ENCODE measurements at regions not wholly inside any gene's neighbourhood (a gene's known extent, or its start where the extent isn't known, plus 50 kb on each side); places are given as distances from the start of the nearest gene placed in this dataset.

DNA sequence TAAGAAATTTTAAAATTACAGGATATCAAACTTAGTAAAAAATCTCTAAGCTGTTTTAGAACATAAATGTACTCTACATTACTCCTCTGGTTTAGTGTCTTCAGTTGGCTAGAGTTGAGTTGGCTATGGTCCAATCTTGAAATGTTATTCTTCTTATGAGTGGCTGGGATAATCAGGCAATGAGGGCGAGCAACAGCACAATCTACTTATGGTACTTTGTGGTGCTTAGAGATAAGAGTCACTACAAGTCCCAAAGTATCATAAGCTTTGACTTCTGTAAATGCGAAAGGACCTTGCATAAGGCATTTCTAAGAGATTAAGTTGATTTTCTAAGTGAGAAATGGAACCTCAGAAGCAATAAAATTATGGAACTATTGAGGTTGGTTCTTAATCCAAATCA, 361.7 kb downstream of the GPD2 start:
- no peak overlapping the region for H3K9ac ChIP-seq (ENCODE audit: low read length in 2 of 2)
- H3K4me1 ChIP-seq (ENCODE audit: control insufficient read depth, insufficient read depth, low read length) = no peaks in the 10 kb centered on the region
- H3K36me3 ChIP-seq (ENCODE audit: control insufficient read depth in 2 of 2, insufficient read depth in 2 of 2, low read length in 2 of 2) = no peaks in the 10 kb centered on the region
- no peak overlapping the region for H3K4me3 ChIP-seq (ENCODE audit: low read length in 2 of 2)
- H3K27me3 ChIP-seq (ENCODE audit: control insufficient read depth in 1 of 2, insufficient read depth in 2 of 2, low read length in 2 of 2) = no peaks in the 10 kb centered on the region
- H3K27ac ChIP-seq (ENCODE audit: low read length) = no peak overlapping the region
- H3K9me3 ChIP-seq (ENCODE audit: control insufficient read depth in 2 of 2, low read length in 2 of 2) = no peaks in the 10 kb centered on the region

GRCh38 chr2:156800065-156800653, 364.0 kb downstream of the GPD2 start:
- Histone ChIP-seq H3K4me3 (ENCODE audit: low read length in 2 of 2) (no peak overlapping the region), H3K27me3 (ENCODE audit: control insufficient read depth in 1 of 2, insufficient read depth in 2 of 2, low read length in 2 of 2) (no peaks in the 10 kb centered on the region), H3K36me3 (ENCODE audit: control insufficient read depth in 2 of 2, insufficient read depth in 2 of 2, low read length in 2 of 2) (no peaks in the 10 kb centered on the region), H3K9me3 (ENCODE audit: control insufficient read depth in 2 of 2, low read length in 2 of 2) (no peaks in the 10 kb centered on the region), H3K27ac (ENCODE audit: low read length) (no peak overlapping the region), H3K9ac (ENCODE audit: low read length in 2 of 2) (no peak overlapping the region), H3K4me1 (ENCODE audit: control insufficient read depth, insufficient read depth, low read length) (no peaks in the 10 kb centered on the region)

DNA sequence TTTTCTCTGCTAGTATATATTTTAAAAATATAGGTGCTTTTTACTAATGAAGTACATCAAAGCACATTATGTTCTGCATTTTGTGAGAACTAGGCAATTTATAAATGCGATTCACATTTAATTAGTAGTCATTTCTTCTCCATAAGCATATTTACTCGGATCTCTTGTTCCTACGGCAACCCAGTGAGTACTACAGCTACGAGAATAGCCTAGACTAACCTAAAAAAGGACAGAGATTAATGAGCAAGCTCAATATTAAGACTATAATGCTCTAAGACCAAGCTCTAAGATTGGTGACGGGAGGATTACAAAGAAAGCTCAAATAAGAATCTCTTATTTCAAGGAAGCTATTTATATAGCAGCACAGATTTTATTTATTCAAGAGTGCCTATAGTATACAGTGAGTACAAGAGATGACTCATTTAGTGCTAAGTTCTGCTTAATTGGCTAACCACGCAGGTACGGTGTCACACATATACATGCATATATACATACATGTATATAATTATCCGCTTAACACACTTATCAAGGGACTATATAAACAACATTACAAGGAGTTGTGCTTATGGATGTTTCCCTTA, 364.7 kb downstream of the GPD2 start:
- H3K27ac ChIP-seq (ENCODE audit: low read length) = no peak overlapping the region
- no peak overlapping the region for H3K4me3 ChIP-seq (ENCODE audit: low read length in 2 of 2)
- H3K9me3 ChIP-seq (ENCODE audit: control insufficient read depth in 2 of 2, low read length in 2 of 2) = no peaks in the 10 kb centered on the region
- H3K9ac ChIP-seq (ENCODE audit: low read length in 2 of 2) = no peak overlapping the region
- H3K27me3 ChIP-seq (ENCODE audit: control insufficient read depth in 1 of 2, insufficient read depth in 2 of 2, low read length in 2 of 2) = no peaks in the 10 kb centered on the region
- no peaks in the 10 kb centered on the region for H3K4me1 ChIP-seq (ENCODE audit: control insufficient read depth, insufficient read depth, low read length)
- no peaks in the 10 kb centered on the region for H3K36me3 ChIP-seq (ENCODE audit: control insufficient read depth in 2 of 2, insufficient read depth in 2 of 2, low read length in 2 of 2)

DNA sequence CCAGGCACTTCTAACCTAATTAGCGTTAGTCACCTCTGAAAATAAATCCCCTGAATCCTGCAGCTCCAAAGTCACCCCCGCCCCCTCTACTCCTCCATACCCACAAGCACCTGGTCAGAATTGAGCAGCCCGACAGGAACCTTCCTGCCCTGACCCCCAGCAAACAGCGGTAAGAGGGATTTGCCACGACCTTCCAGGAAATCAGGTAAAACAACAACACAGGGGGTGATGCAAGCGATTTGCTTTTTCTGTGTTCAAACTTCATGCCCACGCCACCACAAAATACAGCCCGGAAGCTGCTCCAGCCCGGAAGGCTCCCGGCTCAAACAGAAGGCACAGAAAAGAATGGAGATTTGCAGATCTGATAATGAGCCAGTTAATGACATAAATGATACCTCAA, 367.1 kb downstream of the GPD2 start:
- no peaks in the 10 kb centered on the region for H3K9me3 ChIP-seq (ENCODE audit: control insufficient read depth in 2 of 2, low read length in 2 of 2)
- no peaks in the 10 kb centered on the region for H3K36me3 ChIP-seq (ENCODE audit: control insufficient read depth in 2 of 2, insufficient read depth in 2 of 2, low read length in 2 of 2)
- no peak overlapping the region for H3K27ac ChIP-seq (ENCODE audit: low read length)
- no peak overlapping the region for H3K4me3 ChIP-seq (ENCODE audit: low read length in 2 of 2)
- H3K4me1 ChIP-seq (ENCODE audit: control insufficient read depth, insufficient read depth, low read length) = no peaks in the 10 kb centered on the region
- no peak overlapping the region for H3K9ac ChIP-seq (ENCODE audit: low read length in 2 of 2)
- H3K27me3 ChIP-seq (ENCODE audit: control insufficient read depth in 1 of 2, insufficient read depth in 2 of 2, low read length in 2 of 2) = no peaks in the 10 kb centered on the region

- H3K9me3 ChIP-seq (ENCODE audit: control insufficient read depth in 2 of 2, low read length in 2 of 2) = no peaks in the 10 kb centered on the region
- no peak overlapping the region for H3K27ac ChIP-seq (ENCODE audit: low read length)
- H3K4me3 ChIP-seq (ENCODE audit: low read length in 2 of 2) = no peak overlapping the region
- no peaks in the 10 kb centered on the region for H3K4me1 ChIP-seq (ENCODE audit: control insufficient read depth, insufficient read depth, low read length)
- H3K36me3 ChIP-seq (ENCODE audit: control insufficient read depth in 2 of 2, insufficient read depth in 2 of 2, low read length in 2 of 2) = no peaks in the 10 kb centered on the region
- H3K9ac ChIP-seq (ENCODE audit: low read length in 2 of 2) = no peak overlapping the region
- no peaks in the 10 kb centered on the region for H3K27me3 ChIP-seq (ENCODE audit: control insufficient read depth in 1 of 2, insufficient read depth in 2 of 2, low read length in 2 of 2)
Measured at GRCh38 chr2:156803967-156804366, 367.8 kb downstream of the GPD2 start.

DNA sequence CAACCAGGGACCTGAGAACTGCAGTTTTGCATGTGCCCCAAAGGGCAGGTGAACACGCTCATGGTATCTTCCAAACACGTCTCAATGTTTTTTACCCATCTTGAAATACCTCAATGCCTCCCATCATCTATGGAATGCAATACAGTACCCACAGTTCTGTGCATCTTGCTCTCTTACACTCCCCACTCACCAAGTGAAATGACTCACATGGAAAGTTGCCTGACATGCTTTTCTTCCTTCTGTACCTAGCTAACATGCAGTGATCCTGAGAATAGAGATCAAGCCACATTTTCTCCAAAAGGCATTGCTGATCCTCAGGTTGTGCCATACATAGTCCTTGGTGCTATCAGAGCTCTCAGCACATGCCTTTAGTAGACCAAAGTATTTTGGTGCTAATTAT, 373.9 kb downstream of the GPD2 start:
- no peaks in the 10 kb centered on the region for H3K9me3 ChIP-seq (ENCODE audit: control insufficient read depth in 2 of 2, low read length in 2 of 2)
- H3K27ac ChIP-seq (ENCODE audit: low read length) = no peak overlapping the region
- H3K4me1 ChIP-seq (ENCODE audit: control insufficient read depth, insufficient read depth, low read length) = no peaks in the 10 kb centered on the region
- H3K36me3 ChIP-seq (ENCODE audit: control insufficient read depth in 2 of 2, insufficient read depth in 2 of 2, low read length in 2 of 2) = no peaks in the 10 kb centered on the region
- H3K4me3 ChIP-seq (ENCODE audit: low read length in 2 of 2) = no peak overlapping the region
- H3K27me3 ChIP-seq (ENCODE audit: control insufficient read depth in 1 of 2, insufficient read depth in 2 of 2, low read length in 2 of 2) = no peaks in the 10 kb centered on the region
- H3K9ac ChIP-seq (ENCODE audit: low read length in 2 of 2) = no peak overlapping the region

- Histone ChIP-seq H3K36me3 (ENCODE audit: control insufficient read depth in 2 of 2, insufficient read depth in 2 of 2, low read length in 2 of 2) (no peaks in the 10 kb centered on the region), H3K9ac (ENCODE audit: low read length in 2 of 2) (no peak overlapping the region), H3K27me3 (ENCODE audit: control insufficient read depth in 1 of 2, insufficient read depth in 2 of 2, low read length in 2 of 2) (no peaks in the 10 kb centered on the region), H3K9me3 (ENCODE audit: control insufficient read depth in 2 of 2, low read length in 2 of 2) (no peaks in the 10 kb centered on the region), H3K4me1 (ENCODE audit: control insufficient read depth, insufficient read depth, low read length) (no peaks in the 10 kb centered on the region), H3K27ac (ENCODE audit: low read length) (no peak overlapping the region), H3K4me3 (ENCODE audit: low read length in 2 of 2) (no peak overlapping the region)
Measured at GRCh38 chr2:156812496-156812895, 376.3 kb downstream of the GPD2 start.

- Histone ChIP-seq H3K9ac (ENCODE audit: low read length in 2 of 2) (no peak overlapping the region), H3K27me3 (ENCODE audit: control insufficient read depth in 1 of 2, insufficient read depth in 2 of 2, low read length in 2 of 2) (no peaks in the 10 kb centered on the region), H3K4me1 (ENCODE audit: control insufficient read depth, insufficient read depth, low read length) (no peaks in the 10 kb centered on the region), H3K9me3 (ENCODE audit: control insufficient read depth in 2 of 2, low read length in 2 of 2) (no peaks in the 10 kb centered on the region), H3K4me3 (ENCODE audit: low read length in 2 of 2) (no peak overlapping the region), H3K27ac (ENCODE audit: low read length) (no peak overlapping the region), H3K36me3 (ENCODE audit: control insufficient read depth in 2 of 2, insufficient read depth in 2 of 2, low read length in 2 of 2) (no peaks in the 10 kb centered on the region)
Measured at GRCh38 chr2:156817430-156817829, 381.3 kb downstream of the GPD2 start.

- Histone ChIP-seq H3K9me3 (ENCODE audit: control insufficient read depth in 2 of 2, low read length in 2 of 2) (no peaks in the 10 kb centered on the region), H3K36me3 (ENCODE audit: control insufficient read depth in 2 of 2, insufficient read depth in 2 of 2, low read length in 2 of 2) (no peaks in the 10 kb centered on the region), H3K4me1 (ENCODE audit: control insufficient read depth, insufficient read depth, low read length) (no peaks in the 10 kb centered on the region), H3K27me3 (ENCODE audit: control insufficient read depth in 1 of 2, insufficient read depth in 2 of 2, low read length in 2 of 2) (no peaks in the 10 kb centered on the region), H3K4me3 (ENCODE audit: low read length in 2 of 2) (no peak overlapping the region), H3K27ac (ENCODE audit: low read length) (no peak overlapping the region), H3K9ac (ENCODE audit: low read length in 2 of 2) (no peak overlapping the region)
Measured at GRCh38 chr2:156818221-156818620, 382.0 kb downstream of the GPD2 start.

DNA sequence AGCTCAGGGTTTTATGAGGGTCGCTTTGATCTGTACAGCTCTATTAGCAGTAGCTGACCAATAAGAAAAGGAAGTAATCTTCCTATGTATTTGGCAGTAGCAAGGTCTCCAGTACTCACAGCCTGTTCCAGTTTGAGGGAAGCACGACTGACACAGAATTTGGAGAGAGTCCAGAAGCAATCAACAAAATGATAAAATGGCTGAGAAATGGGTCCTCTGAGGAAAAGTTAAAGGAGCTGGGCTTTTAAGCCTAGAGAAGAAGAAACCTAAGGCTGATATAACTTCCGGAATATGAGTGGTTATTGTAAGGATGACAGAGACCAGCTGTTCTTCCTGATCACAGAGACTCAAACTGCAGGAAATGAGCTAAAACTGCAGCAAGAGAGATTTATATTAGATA, 382.8 kb downstream of the GPD2 start:
- Histone ChIP-seq H3K4me3 (ENCODE audit: low read length in 2 of 2) (no peak overlapping the region), H3K27me3 (ENCODE audit: control insufficient read depth in 1 of 2, insufficient read depth in 2 of 2, low read length in 2 of 2) (no peaks in the 10 kb centered on the region), H3K9ac (ENCODE audit: low read length in 2 of 2) (no peak overlapping the region), H3K27ac (ENCODE audit: low read length) (no peak overlapping the region), H3K4me1 (ENCODE audit: control insufficient read depth, insufficient read depth, low read length) (no peaks in the 10 kb centered on the region), H3K9me3 (ENCODE audit: control insufficient read depth in 2 of 2, low read length in 2 of 2) (no peaks in the 10 kb centered on the region), H3K36me3 (ENCODE audit: control insufficient read depth in 2 of 2, insufficient read depth in 2 of 2, low read length in 2 of 2) (no peaks in the 10 kb centered on the region)

DNA sequence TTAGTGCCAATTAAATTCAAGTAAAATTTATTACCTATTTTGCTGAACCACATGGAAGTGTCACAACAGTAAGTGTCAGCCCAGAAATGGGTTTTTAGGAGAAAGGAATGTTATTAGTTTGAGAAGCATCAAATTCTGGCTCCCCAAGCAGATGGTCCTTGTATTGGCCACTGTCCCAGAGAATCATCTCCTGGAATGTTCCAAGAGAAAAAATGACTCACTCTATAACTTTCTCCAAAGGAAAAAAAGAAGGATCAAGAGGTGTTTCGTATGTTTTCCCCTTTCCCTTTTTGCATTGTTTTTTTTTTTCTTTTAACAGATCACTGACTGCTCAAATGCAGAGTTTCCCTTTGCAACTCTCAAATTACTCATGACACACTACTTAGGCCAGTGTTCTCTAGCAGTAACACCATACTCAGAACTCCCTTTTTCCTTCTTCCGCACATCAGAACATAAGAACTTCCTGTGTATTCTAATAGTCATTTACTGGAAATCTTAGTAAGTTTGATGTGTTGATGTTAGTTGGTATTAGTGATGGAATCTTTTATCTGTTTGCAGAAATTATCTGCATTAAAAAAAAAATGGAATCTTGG, 390.3 kb downstream of the GPD2 start:
- Histone ChIP-seq H3K4me3 (ENCODE audit: low read length in 2 of 2) (no peak overlapping the region), H3K27ac (ENCODE audit: low read length) (no peak overlapping the region), H3K36me3 (ENCODE audit: control insufficient read depth in 2 of 2, insufficient read depth in 2 of 2, low read length in 2 of 2) (no peaks in the 10 kb centered on the region), H3K4me1 (ENCODE audit: control insufficient read depth, insufficient read depth, low read length) (no peaks in the 10 kb centered on the region), H3K27me3 (ENCODE audit: control insufficient read depth in 1 of 2, insufficient read depth in 2 of 2, low read length in 2 of 2) (no peaks in the 10 kb centered on the region), H3K9ac (ENCODE audit: low read length in 2 of 2) (no peak overlapping the region), H3K9me3 (ENCODE audit: control insufficient read depth in 2 of 2, low read length in 2 of 2) (no peaks in the 10 kb centered on the region)

Data from stomach smooth muscle (tissue), 2 donors.